NCI-H1694 treated with DMSO at 0.1 percent for 48 hours (cell line): ENCODE measurements at regions not wholly inside any gene's neighbourhood (a gene's known extent, or its start where the extent isn't known, plus 50 kb on each side); places are given as distances from the start of the nearest gene placed in this dataset.
"Not testable (repeated sequence)": the region's sequence is repeated elsewhere in the genome, so short reads cannot be mapped to it uniquely, and the experiment has no call there.

Experiments
- DNase-seq: peaks from one replicate; lab custom pipeline; 2025; lab: John Stamatoyannopoulos, UW

GRCh38 chr4:13900780-13901179, 273.3 kb upstream of the BOD1L1 start:
- no peak for DNase-seq

GRCh38 chr4:13902146-13902545, 274.6 kb upstream of the BOD1L1 start:
- DNase-seq: no peak

DNA sequence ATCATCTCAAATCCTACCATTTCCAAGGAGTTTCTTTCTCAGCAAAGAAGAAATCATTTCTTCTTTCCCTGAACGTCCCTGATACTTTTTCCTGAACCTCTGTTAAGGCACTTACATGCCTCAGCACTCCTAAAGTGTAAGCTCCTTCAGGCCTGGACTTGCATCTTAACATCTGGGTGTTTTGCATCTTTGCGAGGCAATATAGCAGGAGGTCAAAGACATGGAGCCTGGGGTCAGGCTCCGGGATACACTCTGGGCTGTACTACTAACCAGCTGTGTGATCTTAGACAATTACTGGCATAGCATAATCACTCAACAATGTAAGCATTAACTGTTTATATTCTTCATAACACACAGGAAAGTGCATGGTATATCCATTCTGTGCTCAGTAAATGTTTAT, 275.5 kb upstream of the BOD1L1 start:
- DNase-seq: no peak

- no peak for DNase-seq
Measured at GRCh38 chr4:13903901-13904300, 276.4 kb upstream of the BOD1L1 start.

GRCh38 chr4:13905543-13905942, 278.0 kb upstream of the BOD1L1 start:
- DNase-seq: no peak

DNA sequence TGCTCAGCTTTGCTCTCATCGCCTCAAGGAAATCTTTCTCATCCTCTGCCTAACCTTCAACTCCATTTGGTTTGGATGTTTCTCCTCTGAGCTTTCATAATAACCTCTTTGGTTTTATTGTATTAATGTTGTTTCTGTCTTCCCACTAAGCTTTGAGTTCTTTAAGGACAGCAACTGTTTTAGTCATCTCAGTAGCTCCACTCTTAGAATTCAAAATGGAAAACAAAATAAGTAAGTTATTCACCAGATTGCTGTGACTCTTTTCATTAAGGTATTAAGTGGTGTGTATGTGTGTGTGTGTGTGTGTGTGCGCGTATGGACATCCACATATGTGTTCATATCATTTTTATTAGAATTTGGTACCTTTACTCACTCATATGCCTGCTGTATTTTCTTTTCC, 279.2 kb upstream of the BOD1L1 start:
- no peak for DNase-seq

- no peak for DNase-seq
Measured at GRCh38 chr4:13907255-13907751, 279.8 kb upstream of the BOD1L1 start.

DNA sequence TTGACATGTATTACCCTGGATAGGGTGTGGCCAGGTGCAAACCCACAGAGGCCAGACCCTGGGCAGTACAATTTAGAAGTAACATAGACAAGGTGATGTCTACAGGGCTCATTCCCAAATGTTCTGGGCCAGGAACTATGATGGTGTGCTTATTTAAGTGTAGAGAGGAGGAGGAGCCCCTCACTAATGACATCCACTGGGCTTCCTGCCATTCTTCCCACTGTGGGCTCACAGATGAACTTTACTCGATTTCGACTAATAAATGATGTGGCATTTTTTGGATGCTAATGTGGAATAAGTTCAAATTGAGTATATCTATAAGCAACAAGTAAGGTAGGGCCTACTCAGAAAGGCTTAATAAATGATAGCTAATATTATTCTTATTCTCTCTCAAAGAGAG, 280.9 kb upstream of the BOD1L1 start:
- no peak for DNase-seq

DNA sequence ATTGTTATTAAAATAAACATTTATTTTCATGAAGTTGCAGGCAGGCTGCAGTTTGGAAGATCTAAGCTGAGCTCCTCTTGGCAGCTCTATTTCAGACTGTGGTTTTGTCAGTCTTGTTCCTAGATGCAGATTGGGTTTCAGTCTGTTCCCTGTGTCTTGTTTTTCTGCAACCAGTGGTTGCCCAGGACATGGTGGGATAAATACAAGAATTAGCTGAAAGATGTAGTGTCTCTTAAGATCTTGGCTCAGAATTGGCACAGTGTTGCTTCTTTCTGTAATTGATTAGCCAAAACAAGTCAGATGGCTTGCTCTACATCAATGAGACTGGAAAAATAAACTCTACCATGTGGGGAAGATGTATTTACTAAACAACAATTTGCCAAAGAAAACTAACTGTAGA, 283.0 kb upstream of the BOD1L1 start:
- no peak for DNase-seq

- DNase-seq: no peak
Measured at GRCh38 chr4:13911256-13911655, 283.7 kb upstream of the BOD1L1 start.

GRCh38 chr4:13912436-13912925, 285.0 kb upstream of the BOD1L1 start:
- no peak for DNase-seq

GRCh38 chr4:13912966-13913365, 285.4 kb upstream of the BOD1L1 start:
- DNase-seq: no peak

DNA sequence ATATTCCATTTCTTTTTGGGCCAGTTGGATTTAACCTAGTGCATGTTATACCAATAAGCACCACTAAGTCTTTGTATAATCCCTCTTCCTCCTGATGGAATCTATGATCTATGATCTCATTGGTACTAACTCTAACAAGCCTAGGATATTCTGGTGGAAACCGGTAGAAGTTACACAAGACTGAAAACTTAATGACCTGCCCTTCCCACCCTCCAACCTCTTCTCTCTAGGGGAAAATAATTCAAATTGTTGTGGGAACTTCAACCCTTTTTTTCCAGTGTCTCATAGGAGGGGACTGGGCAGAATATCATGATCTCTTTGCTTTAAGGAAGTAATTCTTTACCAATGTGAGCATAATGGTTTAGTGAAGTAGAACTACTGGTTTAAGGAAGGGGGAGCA, 289.5 kb upstream of the BOD1L1 start:
- DNase-seq: no peak

DNA sequence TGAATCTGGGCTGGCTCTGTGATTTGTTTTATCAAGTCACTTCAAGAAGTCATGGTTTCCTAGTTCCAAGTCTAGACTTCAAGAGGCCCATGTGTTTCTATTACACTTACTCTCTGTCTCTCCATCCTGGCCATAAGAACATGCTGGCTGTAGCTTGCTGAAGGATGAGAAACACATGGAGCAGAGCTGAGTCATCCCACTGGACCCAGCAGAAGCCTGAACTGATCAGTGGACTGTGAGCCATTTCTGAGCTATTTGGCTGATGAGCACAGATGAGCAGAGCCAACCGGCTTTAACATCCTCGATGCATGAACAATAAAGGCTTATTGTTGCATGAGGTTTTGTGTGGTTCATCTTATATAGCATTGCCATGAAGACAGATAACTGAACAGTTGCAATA, 290.6 kb upstream of the BOD1L1 start:
- DNase-seq: no peak

DNA sequence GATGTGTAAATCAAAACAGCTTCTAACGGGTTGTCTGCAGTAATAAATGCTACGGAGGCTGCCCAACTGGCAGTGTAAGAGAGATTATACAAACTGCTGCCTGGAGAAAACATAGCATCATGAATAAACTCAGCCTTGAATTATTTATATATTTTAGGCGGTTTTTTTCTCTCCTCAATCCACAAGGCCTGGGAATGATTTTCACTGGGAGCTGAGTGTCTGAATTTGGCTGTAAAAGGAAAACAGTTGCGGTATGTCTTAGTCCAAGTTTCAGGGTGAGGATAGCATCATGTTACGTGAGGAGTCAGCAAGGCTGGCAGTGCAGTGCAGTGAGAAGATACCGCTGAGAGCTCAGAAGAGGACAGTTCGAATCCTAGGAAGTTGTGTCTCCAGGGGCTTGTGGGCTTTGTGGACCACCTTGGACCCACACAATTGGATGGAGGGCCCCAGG, 291.5 kb upstream of the BOD1L1 start:
- DNase-seq: no peak

- DNase-seq: no peak
Measured at GRCh38 chr4:13920111-13920875, 292.8 kb upstream of the BOD1L1 start.

DNA sequence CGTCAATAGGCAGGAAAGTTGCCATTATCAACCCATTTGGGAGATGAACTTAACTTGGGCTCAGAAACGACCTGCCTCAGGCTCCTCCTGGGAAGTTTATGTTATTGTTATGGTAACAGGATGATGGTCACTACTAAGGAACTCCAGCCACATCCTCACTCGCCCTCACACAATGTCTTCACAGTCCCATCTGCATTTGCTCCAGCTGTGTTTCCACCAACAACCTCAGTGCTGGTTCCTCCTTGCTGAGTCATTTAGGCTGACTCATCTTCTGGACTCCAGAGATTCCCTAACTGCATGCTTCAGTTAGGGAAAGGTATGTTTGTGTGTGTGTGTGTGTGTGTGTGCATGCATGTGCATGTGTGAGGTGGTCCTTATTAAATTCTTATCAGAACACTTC, 293.4 kb upstream of the BOD1L1 start:
- DNase-seq: no peak

- DNase-seq: no peak
Measured at GRCh38 chr4:13921805-13922204, 294.3 kb upstream of the BOD1L1 start.

DNA sequence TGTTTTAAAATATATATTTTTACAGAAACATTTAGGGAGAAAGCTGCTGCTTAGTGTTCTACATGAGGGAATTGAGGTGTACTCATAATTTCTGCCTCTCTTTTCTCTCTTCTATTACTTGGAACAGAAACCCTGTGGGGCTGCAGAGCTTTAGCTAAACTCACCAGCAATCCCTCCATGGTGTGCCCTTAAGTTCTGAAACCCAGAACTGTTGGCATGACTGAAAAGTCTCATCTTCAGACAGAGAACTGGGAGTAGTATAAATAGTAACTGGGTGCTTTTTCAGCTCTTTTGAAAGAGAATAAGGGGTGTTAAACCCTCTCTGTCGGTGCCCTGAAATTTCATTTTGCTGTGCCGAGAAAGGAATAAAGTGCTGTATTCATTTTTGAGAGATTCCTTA, 294.9 kb upstream of the BOD1L1 start:
- no peak for DNase-seq

DNA sequence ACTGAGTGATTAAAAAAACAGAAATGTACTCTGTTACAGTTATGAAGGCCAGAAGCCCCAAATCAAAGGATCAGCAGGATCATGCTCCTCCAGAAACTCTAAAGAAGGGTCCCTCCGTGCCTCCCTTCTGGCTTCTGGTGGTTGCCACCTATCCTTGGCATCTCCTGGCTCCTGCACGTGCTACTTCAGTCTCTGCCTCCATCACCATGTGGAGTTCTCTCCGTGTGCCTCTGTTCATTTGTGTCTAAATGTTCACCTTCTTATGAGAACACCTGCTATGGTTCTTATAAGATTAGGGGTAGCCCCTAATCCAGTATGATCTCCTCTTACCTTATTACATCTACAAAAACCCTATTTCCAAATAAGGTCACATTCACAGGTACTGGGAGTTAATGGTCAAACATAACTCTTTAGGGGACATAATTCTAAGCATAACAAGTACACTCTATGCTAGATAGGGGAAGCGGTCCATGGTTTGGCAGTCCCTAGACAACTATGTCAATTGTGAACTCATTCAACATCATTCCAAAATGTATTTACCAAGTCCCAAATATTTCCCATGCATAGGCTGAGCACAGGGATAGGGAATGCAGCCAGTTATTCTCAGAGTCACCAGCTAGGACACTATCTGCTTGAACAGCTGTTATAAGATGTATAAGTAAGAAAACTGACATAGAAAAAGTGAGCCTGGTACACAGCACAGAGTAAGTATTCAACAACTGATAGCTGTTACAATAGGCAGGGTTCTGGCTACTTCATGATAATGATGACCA, 295.5 kb upstream of the BOD1L1 start:
- no peak for DNase-seq

GRCh38 chr4:13924900-13925299, 297.4 kb upstream of the BOD1L1 start:
- not testable (repeated sequence) for DNase-seq

GRCh38 chr4:13928214-13928613, 300.7 kb upstream of the BOD1L1 start:
- no peak for DNase-seq

- DNase-seq: no peak
Measured at GRCh38 chr4:13930155-13930554, 302.6 kb upstream of the BOD1L1 start.
